Neural progenitor cell (in vitro differentiated cells): ENCODE measurements at regions not wholly inside any gene's neighbourhood (a gene's known extent, or its start where the extent isn't known, plus 50 kb on each side); places are given as distances from the start of the nearest gene placed in this dataset.

Source experiments
- DNase-seq: peaks from one replicate; pipeline ENCODE4 v3.0.0-alpha.2; 2016; ENCODE audit warnings: low spot score
- H2AFZ ChIP-seq: fragments of 200-600 bp; sonication (generic); replicated peaks from 2 replicates; pipeline ENCODE4 v1.6.1; 2016; ENCODE audit warnings: antibody characterized with exemption
- H3F3A ChIP-seq: fragments of 200-600 bp; sonication (generic); 2 replicates; pipeline ENCODE4 v1.6.1; 2016; ENCODE audit warnings: antibody characterized with exemption, low read depth
- H3K27ac ChIP-seq: fragments of 200-600 bp; sonication (generic); 2 replicates; pipeline ENCODE4 v1.5.1; 2016; ENCODE audit warnings: mild to moderate bottlenecking
- H3K27me3 ChIP-seq: fragments of 200-600 bp; sonication (generic); 2 replicates; pipeline ENCODE4 v1.6.1; 2016; ENCODE audit warnings: mild to moderate bottlenecking, moderate library complexity
- H3K36me3 ChIP-seq: fragments of 200-600 bp; sonication (generic); 2 replicates; pipeline ENCODE4 v1.5.1; 2016
- H3K4me1 ChIP-seq: fragments of 200-600 bp; sonication (generic); 2 replicates; pipeline ENCODE4 v1.6.1; 2016; ENCODE audit warnings: mixed run types
- H3K4me2 ChIP-seq: fragments of 200-600 bp; sonication (generic); 2 replicates; pipeline ENCODE4 v1.6.1; 2016
- H3K4me3 ChIP-seq: fragments of 200-600 bp; sonication (generic); 2 replicates; pipeline ENCODE4 v1.5.1; 2016
- H3K79me2 ChIP-seq: fragments of 200-600 bp; sonication (generic); 2 replicates; pipeline ENCODE4 v1.6.1; 2016; ENCODE audit warnings: low read depth
- H3K9ac ChIP-seq: fragments of 200-600 bp; sonication (generic); 2 replicates; pipeline ENCODE4 v1.6.1; 2016
- H3K9me3 ChIP-seq: fragments of 200-600 bp; sonication (generic); 2 replicates; pipeline ENCODE4 v1.5.1; 2016; ENCODE audit warnings: low read depth
- H4K20me1 ChIP-seq: fragments of 200-600 bp; sonication (generic); 2 replicates; pipeline ENCODE4 v1.6.1; 2016; ENCODE audit warnings: low read depth
- H3K27ac Mint-ChIP-seq: 3 replicates; pipeline ENCODE4 v1.8.0; 2021; ENCODE audit warnings: mixed read lengths
- H3K27me3 Mint-ChIP-seq: 2 replicates; pipeline ENCODE4 v1.8.0; 2022; ENCODE audit warnings: low read depth, mild to moderate bottlenecking, inconsistent platforms, moderate library complexity, mixed read lengths; ENCODE audit not compliant: insufficient read depth
- H3K36me3 Mint-ChIP-seq: 3 replicates; pipeline ENCODE4 v1.8.0; 2021; ENCODE audit warnings: mixed read lengths
- H3K4me1 Mint-ChIP-seq: 3 replicates; pipeline ENCODE4 v1.8.0; 2021; ENCODE audit warnings: mixed read lengths
- H3K4me3 Mint-ChIP-seq: 3 replicates; pipeline ENCODE4 v1.8.0; 2021; ENCODE audit warnings: mild to moderate bottlenecking, moderate library complexity, mixed read lengths
- H3K9me3 Mint-ChIP-seq: 3 replicates; pipeline ENCODE4 v1.8.0; 2020; ENCODE audit warnings: mixed read lengths
- CTCF ChIP-seq: fragments of 200-600 bp; sonication (generic); IDR thresholded peaks from 2 replicates; pipeline ENCODE4 v1.5.1; 2017; ENCODE audit warnings: antibody characterized with exemption, mild to moderate bottlenecking
- EZH2 ChIP-seq: fragments of 200-600 bp; sonication (generic); IDR thresholded peaks from 2 replicates; pipeline ENCODE4 v1.6.1; 2017; ENCODE audit warnings: antibody characterized with exemption, mild to moderate bottlenecking, moderate library complexity
- EZH2phosphoT487 ChIP-seq: fragments of 200-600 bp; sonication (generic); IDR thresholded peaks from 2 replicates; pipeline ENCODE4 v1.6.1; 2017; ENCODE audit warnings: antibody characterized with exemption

- no peaks in the 10 kb centered on the region for H3K36me3 Mint-ChIP-seq
- Histone ChIP-seq H2AFZ (no peak overlapping the region), H3K4me3 (no peak overlapping the region), H3K27me3 (no peaks in the 10 kb centered on the region), H3K9me3 (no peaks in the 10 kb centered on the region), H3K4me2 (no peak overlapping the region), H3F3A (no peaks in the 10 kb centered on the region), H3K4me1 (peaks cover 11% of the 10 kb centered on the region), H3K79me2 (no peaks in the 10 kb centered on the region), H3K27ac (no peak overlapping the region), H4K20me1 (no peaks in the 10 kb centered on the region), H3K36me3 (no peaks in the 10 kb centered on the region), H3K9ac (no peak overlapping the region)
- no peak overlapping the region for H3K27ac Mint-ChIP-seq
- DNase-seq, result no peak
- H3K4me1 Mint-ChIP-seq, result peaks cover 2% of the 10 kb centered on the region
- H3K4me3 Mint-ChIP-seq, result no peak overlapping the region
- TF ChIP-seq EZH2phosphoT487, result no peak
- no peak for TF ChIP-seq EZH2
- no peak for TF ChIP-seq CTCF
- H3K27me3 Mint-ChIP-seq, result no peaks in the 10 kb centered on the region
- no peaks in the 10 kb centered on the region for H3K9me3 Mint-ChIP-seq
Observed at GRCh38 chr2:160941290-160941846, 218.9 kb upstream of the TANK start.

- Histone ChIP-seq H4K20me1 (no peaks in the 10 kb centered on the region), H3K27me3 (no peaks in the 10 kb centered on the region), H3F3A (no peaks in the 10 kb centered on the region), H3K9me3 (no peaks in the 10 kb centered on the region), H3K4me1 (peaks cover 11% of the 10 kb centered on the region), H3K36me3 (no peaks in the 10 kb centered on the region), H3K27ac (no peak overlapping the region), H3K4me2 (no peak overlapping the region), H3K4me3 (no peak overlapping the region), H3K79me2 (no peaks in the 10 kb centered on the region), H3K9ac (no peak overlapping the region), H2AFZ (peak overlapping the region; percentile 41)
- Mint-ChIP-seq H3K9me3 (no peaks in the 10 kb centered on the region), H3K27me3 (peaks cover 4% of the 10 kb centered on the region), H3K4me1 (peaks cover 2% of the 10 kb centered on the region), H3K4me3 (no peak overlapping the region), H3K27ac (no peak overlapping the region), H3K36me3 (no peaks in the 10 kb centered on the region)
- TF ChIP-seq EZH2 (no peak), CTCF (no peak), EZH2phosphoT487 (no peak)
- no peak for DNase-seq
Observed at GRCh38 chr2:160942476-160943142, 217.6 kb upstream of the TANK start.

- Histone ChIP-seq H3K4me3 (no peak overlapping the region), H3K27me3 (no peaks in the 10 kb centered on the region), H3K36me3 (no peaks in the 10 kb centered on the region), H3K4me2 (no peak overlapping the region), H2AFZ (no peak overlapping the region), H4K20me1 (no peaks in the 10 kb centered on the region), H3K27ac (no peak overlapping the region), H3K9ac (no peak overlapping the region), H3K4me1 (peaks cover 11% of the 10 kb centered on the region), H3K79me2 (no peaks in the 10 kb centered on the region), H3K9me3 (no peaks in the 10 kb centered on the region), H3F3A (no peaks in the 10 kb centered on the region)
- Mint-ChIP-seq H3K27ac (no peak overlapping the region), H3K9me3 (no peaks in the 10 kb centered on the region), H3K27me3 (peaks cover 4% of the 10 kb centered on the region), H3K4me3 (no peak overlapping the region), H3K4me1 (peaks cover 2% of the 10 kb centered on the region), H3K36me3 (no peaks in the 10 kb centered on the region)
- TF ChIP-seq EZH2 (no peak), EZH2phosphoT487 (no peak)
- DNase-seq, result no peak
Observed at GRCh38 chr2:160943414-160943813, 216.8 kb upstream of the TANK start.
